ENCODE measurements at regions not wholly inside any gene's neighbourhood (a gene's known extent, or its start where the extent isn't known, plus 50 kb on each side); places are given as distances from the start of the nearest gene placed in this dataset.
"Not testable (repeated sequence)": the region's sequence is repeated elsewhere in the genome, so short reads cannot be mapped to it uniquely, and the experiment has no call there.

DNA sequence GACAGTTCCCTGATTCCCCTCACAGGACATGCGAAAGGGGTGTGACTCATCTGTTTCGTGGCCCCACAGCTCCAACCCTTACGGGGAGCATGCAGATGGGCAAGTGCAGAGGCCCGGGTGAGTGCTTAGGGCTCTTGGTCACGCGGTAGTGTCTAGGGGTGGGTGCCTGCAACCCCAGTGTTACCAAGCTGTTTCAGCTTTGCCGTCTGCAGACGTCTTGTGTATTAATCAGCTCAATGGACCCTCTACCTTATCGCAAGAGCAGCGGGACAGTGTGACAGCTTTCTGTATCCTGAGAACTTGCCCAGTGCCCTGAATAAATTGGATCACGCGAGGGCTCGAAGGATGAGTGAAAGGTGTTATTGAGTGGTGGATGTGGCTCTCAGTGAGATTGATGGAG is 816.4 kb upstream of the ANO3 start:
- FAIRE-seq (no peak), DNase-seq (ENCODE audit: insufficient read length, low spot score) (no peak)
- TF ChIP-seq POLR2A (IDR thresholded peaks at IDR 0.05; ENCODE audit: low read depth, low read length) = no peak

DNA sequence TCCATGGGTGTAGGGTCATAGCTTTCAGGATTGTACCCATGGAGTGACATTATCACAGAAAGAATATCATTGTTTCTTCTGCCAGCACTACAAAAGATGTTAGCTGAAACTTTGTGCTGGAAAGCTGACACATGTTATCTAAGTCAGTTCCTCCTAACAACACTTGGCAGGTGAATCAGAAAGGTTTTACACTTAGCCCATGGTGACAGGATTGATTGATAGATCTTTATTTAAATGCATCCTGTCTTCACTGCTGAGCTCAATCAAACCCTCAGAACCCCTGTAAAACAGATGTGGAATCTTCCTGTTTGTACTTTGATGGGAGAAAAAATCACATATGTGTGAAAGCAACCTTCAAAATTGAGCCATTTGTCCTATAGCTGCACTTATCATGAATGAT is 811.5 kb upstream of the ANO3 start:
- TF ChIP-seq POLR2A (IDR thresholded peaks at IDR 0.05; ENCODE audit: low read depth, low read length) = no peak
- DNase-seq (ENCODE audit: insufficient read length, low spot score) (no peak), FAIRE-seq (no peak)

DNA sequence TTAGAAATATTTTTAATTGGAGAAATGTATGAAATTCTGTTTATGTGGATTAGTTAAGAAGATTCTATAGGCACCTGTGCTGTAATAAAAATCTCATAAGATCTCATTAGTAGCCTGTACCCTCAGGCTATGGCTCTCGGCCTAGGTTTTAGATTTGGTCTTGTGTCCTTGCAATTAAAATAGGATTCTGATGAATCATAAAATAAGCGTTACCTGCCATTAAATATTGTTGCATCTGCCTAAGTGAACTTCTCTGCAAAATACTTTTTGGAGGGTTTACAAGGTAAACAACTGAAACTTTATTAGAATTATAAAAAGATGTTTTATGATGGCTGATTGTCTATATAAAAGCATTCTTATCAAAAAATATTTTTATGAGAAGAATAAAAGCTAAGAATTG is 804.1 kb upstream of the ANO3 start:
- no peak for DNase-seq (ENCODE audit: insufficient read length, low spot score)
- FAIRE-seq = no peak
- no peak for TF ChIP-seq POLR2A (IDR thresholded peaks at IDR 0.05; ENCODE audit: low read depth, low read length)

DNA sequence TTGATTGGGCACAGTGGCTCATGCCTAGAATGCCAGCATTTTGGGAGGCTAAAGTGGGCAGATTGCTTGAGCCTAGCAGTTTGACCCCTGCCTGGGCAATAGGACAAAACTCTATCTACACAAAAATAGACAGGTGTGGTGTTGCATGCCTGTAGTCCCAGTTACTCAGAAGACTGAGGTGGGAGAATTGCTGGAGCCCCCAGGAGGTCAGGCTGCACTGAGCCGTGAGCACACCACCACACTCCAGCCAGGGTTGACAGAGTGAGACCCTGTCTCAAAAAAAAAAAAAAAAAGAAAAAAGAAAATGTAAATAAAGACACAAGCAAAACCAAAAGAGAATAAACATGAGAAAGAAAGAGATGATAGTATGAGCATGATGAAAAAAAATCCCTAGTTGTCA is 802.4 kb upstream of the ANO3 start:
- no peak for FAIRE-seq
- TF ChIP-seq POLR2A (IDR thresholded peaks at IDR 0.05; ENCODE audit: low read depth, low read length) = no peak
- no peak for DNase-seq (ENCODE audit: insufficient read length, low spot score)

- no peak for FAIRE-seq
- TF ChIP-seq POLR2A (IDR thresholded peaks at IDR 0.05; ENCODE audit: low read depth, low read length) = no peak
- no peak for DNase-seq (ENCODE audit: insufficient read length, low spot score)
Observed at GRCh38 chr11:25535467-25536272, 796.3 kb upstream of the ANO3 start.

GRCh38 chr11:25536289-25536688 is 795.6 kb upstream of the ANO3 start:
- no peak for DNase-seq (ENCODE audit: insufficient read length, low spot score)
- no peak for FAIRE-seq
- no peak for TF ChIP-seq POLR2A (IDR thresholded peaks at IDR 0.05; ENCODE audit: low read depth, low read length)

DNA sequence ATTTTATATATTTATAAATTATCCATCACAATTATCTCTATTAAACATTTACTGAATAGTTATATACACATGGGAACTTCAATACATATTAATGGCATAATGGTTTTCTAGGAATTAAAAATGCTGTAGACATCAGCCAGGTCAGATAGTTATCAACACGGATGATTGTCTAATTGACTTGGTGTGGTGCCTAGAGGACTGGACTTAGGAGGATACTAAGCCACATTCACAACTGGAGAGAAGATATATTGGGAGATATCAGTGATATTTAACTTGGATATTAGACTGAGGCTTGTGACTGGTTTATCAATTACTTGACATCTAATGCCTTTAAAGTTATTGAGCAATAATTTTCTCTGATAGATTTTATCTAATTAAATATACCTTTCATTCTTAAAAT is 794.5 kb upstream of the ANO3 start:
- FAIRE-seq (no peak), DNase-seq (ENCODE audit: insufficient read length, low spot score) (no peak)
- TF ChIP-seq POLR2A (IDR thresholded peaks at IDR 0.05; ENCODE audit: low read depth, low read length) = no peak

- TF ChIP-seq POLR2A (IDR thresholded peaks at IDR 0.05; ENCODE audit: low read depth, low read length) = no peak
- no peak for DNase-seq (ENCODE audit: insufficient read length, low spot score)
- FAIRE-seq = no peak
Observed at GRCh38 chr11:25547292-25547691, 784.6 kb upstream of the ANO3 start.

- no peak for TF ChIP-seq POLR2A (IDR thresholded peaks at IDR 0.05; ENCODE audit: low read depth, low read length)
- FAIRE-seq (no peak), DNase-seq (ENCODE audit: insufficient read length, low spot score) (no peak)
Observed at GRCh38 chr11:25562417-25562816, 769.5 kb upstream of the ANO3 start.

- FAIRE-seq = no peak
- TF ChIP-seq POLR2A (IDR thresholded peaks at IDR 0.05; ENCODE audit: low read depth, low read length) = no peak
- no peak for DNase-seq (ENCODE audit: insufficient read length, low spot score)
Observed at GRCh38 chr11:25565846-25566245, 766.1 kb upstream of the ANO3 start.

- FAIRE-seq (no peak), DNase-seq (ENCODE audit: insufficient read length, low spot score) (no peak)
- no peak for TF ChIP-seq POLR2A (IDR thresholded peaks at IDR 0.05; ENCODE audit: low read depth, low read length)
Observed at GRCh38 chr11:25566298-25567200, 765.4 kb upstream of the ANO3 start.

DNA sequence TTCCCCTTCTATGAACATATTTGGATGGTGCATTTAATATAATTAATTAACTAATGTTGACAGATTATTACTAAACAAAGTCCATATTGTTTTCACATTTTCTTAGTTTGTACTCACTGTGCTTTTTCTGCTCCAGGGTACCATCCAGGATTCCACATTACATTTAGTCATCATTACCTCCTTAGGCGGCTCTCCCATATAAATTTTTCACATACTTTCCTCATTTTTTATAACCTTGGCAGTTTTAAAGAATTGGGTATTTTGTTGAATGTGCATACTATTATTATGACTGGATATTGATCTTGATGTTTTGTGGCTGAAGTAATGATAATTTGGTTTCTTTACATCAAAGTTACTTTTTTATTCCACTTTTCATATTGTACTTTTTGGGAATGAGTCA is 755.6 kb upstream of the ANO3 start:
- no peak for TF ChIP-seq POLR2A (IDR thresholded peaks at IDR 0.05; ENCODE audit: low read depth, low read length)
- FAIRE-seq = no peak
- no peak for DNase-seq (ENCODE audit: insufficient read length, low spot score)

GRCh38 chr11:25579554-25579953 is 752.4 kb upstream of the ANO3 start:
- not testable (repeated sequence) for FAIRE-seq; DNase-seq (ENCODE audit: insufficient read length, low spot score)

- FAIRE-seq (no peak), DNase-seq (ENCODE audit: insufficient read length, low spot score) (no peak)
- no peak for TF ChIP-seq POLR2A (IDR thresholded peaks at IDR 0.05; ENCODE audit: low read depth, low read length)
Observed at GRCh38 chr11:25583596-25583995, 748.3 kb upstream of the ANO3 start.

GRCh38 chr11:25587496-25587895 is 744.4 kb upstream of the ANO3 start:
- FAIRE-seq (no peak), DNase-seq (ENCODE audit: insufficient read length, low spot score) (no peak)
- TF ChIP-seq POLR2A (IDR thresholded peaks at IDR 0.05; ENCODE audit: low read depth, low read length) = no peak

Data from H54 (cell line).